Prostate gland (tissue), 2 donors: ENCODE measurements at regions not wholly inside any gene's neighbourhood (a gene's known extent, or its start where the extent isn't known, plus 50 kb on each side); places are given as distances from the start of the nearest gene placed in this dataset.

Experiments used
- POLR2AphosphoS5 ChIP-seq: sonication (generic); formaldehyde crosslinking; IDR thresholded peaks from one replicate; pipeline ENCODE4 v1.6.1; 2017; ENCODE audit warnings: antibody characterized with exemption
- TF ChIP-seq, protein P1 (sequence below), 4 experiments: fragments of 200-600 bp in 2 of 4; fragments of 450-650 bp in 2 of 4; sonication (generic) in 2 of 4; IDR thresholded peaks; 1 replicate in 3 of 4; 2 replicates in 1 of 4; pipeline ENCODE4 v1.5.1; 2016 to 2019; ENCODE audit warnings: antibody characterized with exemption in 4 of 4, mild to moderate bottlenecking in 2 of 4, moderate library complexity in 2 of 4

DNA sequence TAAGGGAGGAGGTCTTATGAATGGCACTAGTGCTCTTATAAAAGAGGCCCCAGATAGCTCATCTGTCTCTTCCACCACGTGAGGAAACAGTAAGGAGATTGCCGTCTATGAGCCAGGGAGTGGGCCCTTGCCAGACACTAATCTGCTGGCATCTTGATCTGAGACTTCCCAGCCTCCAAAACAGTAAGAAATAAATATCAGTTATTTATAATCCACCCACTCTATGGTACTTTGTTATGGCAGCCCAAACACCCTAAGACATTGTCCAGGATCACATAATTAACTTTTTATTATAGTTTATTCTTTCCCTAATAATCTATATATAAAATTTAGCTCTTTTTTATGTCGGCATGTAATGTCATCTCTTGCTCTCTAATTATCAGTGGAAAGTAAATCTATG lies 144.0 kb upstream of the IRF2BP2 start:
- TF ChIP-seq POLR2AphosphoS5, result no peak
- TF ChIP-seq, protein P1, sequence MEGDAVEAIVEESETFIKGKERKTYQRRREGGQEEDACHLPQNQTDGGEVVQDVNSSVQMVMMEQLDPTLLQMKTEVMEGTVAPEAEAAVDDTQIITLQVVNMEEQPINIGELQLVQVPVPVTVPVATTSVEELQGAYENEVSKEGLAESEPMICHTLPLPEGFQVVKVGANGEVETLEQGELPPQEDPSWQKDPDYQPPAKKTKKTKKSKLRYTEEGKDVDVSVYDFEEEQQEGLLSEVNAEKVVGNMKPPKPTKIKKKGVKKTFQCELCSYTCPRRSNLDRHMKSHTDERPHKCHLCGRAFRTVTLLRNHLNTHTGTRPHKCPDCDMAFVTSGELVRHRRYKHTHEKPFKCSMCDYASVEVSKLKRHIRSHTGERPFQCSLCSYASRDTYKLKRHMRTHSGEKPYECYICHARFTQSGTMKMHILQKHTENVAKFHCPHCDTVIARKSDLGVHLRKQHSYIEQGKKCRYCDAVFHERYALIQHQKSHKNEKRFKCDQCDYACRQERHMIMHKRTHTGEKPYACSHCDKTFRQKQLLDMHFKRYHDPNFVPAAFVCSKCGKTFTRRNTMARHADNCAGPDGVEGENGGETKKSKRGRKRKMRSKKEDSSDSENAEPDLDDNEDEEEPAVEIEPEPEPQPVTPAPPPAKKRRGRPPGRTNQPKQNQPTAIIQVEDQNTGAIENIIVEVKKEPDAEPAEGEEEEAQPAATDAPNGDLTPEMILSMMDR (IDR thresholded peaks at IDR 0.05), result no peak
